Neural progenitor cell (in vitro differentiated cells): ENCODE measurements at regions not wholly inside any gene's neighbourhood (a gene's known extent, or its start where the extent isn't known, plus 50 kb on each side); places are given as distances from the start of the nearest gene placed in this dataset.

ENCODE experiments used
- EZH2 ChIP-seq: fragments of 200-600 bp; sonication (generic); IDR thresholded peaks from 2 replicates; pipeline ENCODE4 v1.6.1; 2017; ENCODE audit warnings: antibody characterized with exemption, mild to moderate bottlenecking, moderate library complexity
- TF ChIP-seq, protein P1 (sequence below): fragments of 200-600 bp; sonication (generic); IDR thresholded peaks from 2 replicates; pipeline ENCODE4 v1.5.1; 2017; ENCODE audit warnings: antibody characterized with exemption, mild to moderate bottlenecking

DNA sequence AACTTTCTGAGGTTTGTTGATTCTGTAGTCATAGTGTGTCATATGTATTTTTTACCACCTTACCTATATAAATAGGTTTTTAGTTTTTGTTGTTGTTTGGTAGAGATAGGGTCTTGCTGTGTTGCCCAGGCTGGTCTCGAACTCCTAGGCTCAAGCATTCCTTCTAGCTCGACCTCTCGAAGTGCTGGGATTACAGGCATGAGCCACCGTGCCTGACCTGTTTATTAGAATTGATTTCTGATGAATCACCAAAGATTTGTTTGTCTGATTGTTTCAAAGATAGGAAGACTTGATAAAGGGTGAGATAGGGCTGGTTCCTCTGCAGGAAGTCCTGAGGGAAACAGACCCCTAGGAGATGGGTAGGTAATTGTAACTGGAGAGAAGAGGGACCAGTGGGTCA lies 481.6 kb downstream of the PCNX1 start:
- TF ChIP-seq, protein P1, sequence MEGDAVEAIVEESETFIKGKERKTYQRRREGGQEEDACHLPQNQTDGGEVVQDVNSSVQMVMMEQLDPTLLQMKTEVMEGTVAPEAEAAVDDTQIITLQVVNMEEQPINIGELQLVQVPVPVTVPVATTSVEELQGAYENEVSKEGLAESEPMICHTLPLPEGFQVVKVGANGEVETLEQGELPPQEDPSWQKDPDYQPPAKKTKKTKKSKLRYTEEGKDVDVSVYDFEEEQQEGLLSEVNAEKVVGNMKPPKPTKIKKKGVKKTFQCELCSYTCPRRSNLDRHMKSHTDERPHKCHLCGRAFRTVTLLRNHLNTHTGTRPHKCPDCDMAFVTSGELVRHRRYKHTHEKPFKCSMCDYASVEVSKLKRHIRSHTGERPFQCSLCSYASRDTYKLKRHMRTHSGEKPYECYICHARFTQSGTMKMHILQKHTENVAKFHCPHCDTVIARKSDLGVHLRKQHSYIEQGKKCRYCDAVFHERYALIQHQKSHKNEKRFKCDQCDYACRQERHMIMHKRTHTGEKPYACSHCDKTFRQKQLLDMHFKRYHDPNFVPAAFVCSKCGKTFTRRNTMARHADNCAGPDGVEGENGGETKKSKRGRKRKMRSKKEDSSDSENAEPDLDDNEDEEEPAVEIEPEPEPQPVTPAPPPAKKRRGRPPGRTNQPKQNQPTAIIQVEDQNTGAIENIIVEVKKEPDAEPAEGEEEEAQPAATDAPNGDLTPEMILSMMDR: no peak
- TF ChIP-seq EZH2: no peak
